Ovary (tissue), 3 donors: ENCODE measurements at regions not wholly inside any gene's neighbourhood (a gene's known extent, or its start where the extent isn't known, plus 50 kb on each side); places are given as distances from the start of the nearest gene placed in this dataset.

ENCODE experiments used
- CTCF ChIP-seq, 3 donors: fragments of 450-650 bp in 2 of 3; fragments of 200-600 bp in 1 of 3; IDR thresholded peaks; one replicate each; pipeline versions ENCODE4 v1.5.1 to v1.8.0; 2016 to 2022; ENCODE audit warnings: antibody characterized with exemption in 3 of 3, mild to moderate bottlenecking in 1 of 3
- POLR2A ChIP-seq: fragments of 450-650 bp; IDR thresholded peaks from one replicate; pipeline ENCODE4 v1.6.1; 2017; ENCODE audit warnings: antibody characterized with exemption, mild to moderate bottlenecking, moderate library complexity
- donor health status: DM: no; HTN: no; CAD: no.

DNA sequence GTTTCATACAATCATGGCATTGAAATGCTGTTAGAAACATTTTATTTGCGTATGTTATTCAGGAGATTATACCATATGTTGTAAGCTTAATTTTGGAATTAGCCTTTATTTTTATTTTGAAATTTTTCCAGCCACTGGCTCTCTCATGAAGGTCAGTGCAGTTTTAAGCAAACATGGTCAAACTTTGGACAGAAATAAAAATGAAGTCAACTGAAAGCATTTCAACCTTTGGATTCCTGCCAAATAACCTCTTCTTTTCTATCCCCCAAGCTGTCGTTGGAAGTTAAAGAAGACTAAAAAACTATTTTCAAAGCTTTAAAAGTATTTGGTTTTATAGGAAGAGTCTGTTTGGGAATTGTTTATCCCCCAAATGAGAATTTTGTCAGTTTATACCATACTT lies 846.6 kb downstream of the MCTP2 start:
- TF ChIP-seq POLR2A (no peak), CTCF (IDR thresholded peaks at IDR 0.05) (no peak)
